ENCODE measurements at regions not wholly inside any gene's neighbourhood (a gene's known extent, or its start where the extent isn't known, plus 50 kb on each side); places are given as distances from the start of the nearest gene placed in this dataset.

GRCh38 chr21:38909929-38910328, 104.2 kb downstream of the ETS2 start:
- no peaks in the 10 kb centered on the region for H3K79me1 ChIP-seq (ENCODE audit: insufficient read depth, low read depth, low read length, poor library complexity, severe bottlenecking)
- TF ChIP-seq, protein P1, sequence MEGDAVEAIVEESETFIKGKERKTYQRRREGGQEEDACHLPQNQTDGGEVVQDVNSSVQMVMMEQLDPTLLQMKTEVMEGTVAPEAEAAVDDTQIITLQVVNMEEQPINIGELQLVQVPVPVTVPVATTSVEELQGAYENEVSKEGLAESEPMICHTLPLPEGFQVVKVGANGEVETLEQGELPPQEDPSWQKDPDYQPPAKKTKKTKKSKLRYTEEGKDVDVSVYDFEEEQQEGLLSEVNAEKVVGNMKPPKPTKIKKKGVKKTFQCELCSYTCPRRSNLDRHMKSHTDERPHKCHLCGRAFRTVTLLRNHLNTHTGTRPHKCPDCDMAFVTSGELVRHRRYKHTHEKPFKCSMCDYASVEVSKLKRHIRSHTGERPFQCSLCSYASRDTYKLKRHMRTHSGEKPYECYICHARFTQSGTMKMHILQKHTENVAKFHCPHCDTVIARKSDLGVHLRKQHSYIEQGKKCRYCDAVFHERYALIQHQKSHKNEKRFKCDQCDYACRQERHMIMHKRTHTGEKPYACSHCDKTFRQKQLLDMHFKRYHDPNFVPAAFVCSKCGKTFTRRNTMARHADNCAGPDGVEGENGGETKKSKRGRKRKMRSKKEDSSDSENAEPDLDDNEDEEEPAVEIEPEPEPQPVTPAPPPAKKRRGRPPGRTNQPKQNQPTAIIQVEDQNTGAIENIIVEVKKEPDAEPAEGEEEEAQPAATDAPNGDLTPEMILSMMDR (conservative IDR thresholded peaks at IDR 0.05) = no peak
- peaks cover 0 to 2% (median 0%) of the 10 kb centered on the region in 3 experiments; a peak in 2 of 7 replicates for H3K36me3 Mint-ChIP-seq (ENCODE audit: insufficient read depth in 1 of 3, low read depth in 3 of 3)
- H4K91ac ChIP-seq (ENCODE audit: insufficient read length, low read depth, low read length) = no peak overlapping the region
- no peak overlapping the region for H3K4me2 ChIP-seq (ENCODE audit: insufficient read depth, insufficient read length, low read length)
- H3K18ac ChIP-seq (ENCODE audit: insufficient read length, low read depth, low read length) = no peak overlapping the region
- no peak for DNase-seq
- H2AFZ ChIP-seq (ENCODE audit: low read length) = no peak overlapping the region
- H3K4me1 Mint-ChIP-seq = peaks cover 33 to 41% of the 10 kb centered on the region in 2 experiments
- no CpG with 5 or more reads among the region's 7 CpGs for WGBS (ENCODE audit: extremely low coverage, insufficient read length, low lambda C conversion rate)
- no peak overlapping the region for H2BK20ac ChIP-seq (ENCODE audit: low read depth, low read length, poor library complexity, severe bottlenecking)
- no peak overlapping the region for H3K23ac ChIP-seq (ENCODE audit: insufficient read length, low read depth, low read length)
- H4K20me1 ChIP-seq (ENCODE audit: control insufficient read depth, insufficient read depth, insufficient read length) = no peaks in the 10 kb centered on the region
- no peak overlapping the region for H3K4ac ChIP-seq (ENCODE audit: low read depth, low read length)
- H3K9ac ChIP-seq (ENCODE audit: extremely low read depth, insufficient read length, low read length) = no peak overlapping the region
- H3K27ac Mint-ChIP-seq = no peak overlapping the region
- no peak overlapping the region for H2BK120ac ChIP-seq (ENCODE audit: low read depth, low read length, poor library complexity, severe bottlenecking)
- H3K9me3 Mint-ChIP-seq = no peaks in the 10 kb centered on the region
- no peaks in the 10 kb centered on the region for H3K9me3 ChIP-seq (ENCODE audit: control insufficient read depth, low read depth, low read length)
- no peak overlapping the region for H4K8ac ChIP-seq (replicated peaks; ENCODE audit: insufficient read length, low read depth, low read length)
- H2BK12ac ChIP-seq (ENCODE audit: insufficient read length, low read depth, low read length) = no peak overlapping the region
- no peak overlapping the region for H2BK15ac ChIP-seq (ENCODE audit: low read depth, low read length)
- no peak overlapping the region for H3K14ac ChIP-seq (ENCODE audit: insufficient read depth, low read length)
- peaks cover 5% of the 10 kb centered on the region; the same call in 1 of the 2 replicates for H3K4me1 ChIP-seq (ENCODE audit: insufficient read depth, low read length)
- no peak overlapping the region for H3K27ac ChIP-seq (ENCODE audit: insufficient read length, low read depth, low read length)
- no peak overlapping the region for H3K56ac ChIP-seq (ENCODE audit: insufficient read length, low read depth, low read length)
- H3K27me3 Mint-ChIP-seq (ENCODE audit: low read depth) = peaks cover 27% of the 10 kb centered on the region
- H3K4me3 Mint-ChIP-seq = no peak overlapping the region
- H2AK5ac ChIP-seq (ENCODE audit: insufficient read length, low read length) = no peak overlapping the region
- no peaks in the 10 kb centered on the region for H3K27me3 ChIP-seq (ENCODE audit: insufficient read depth, low read length)
- peaks cover 8% of the 10 kb centered on the region for H3K23me2 ChIP-seq (ENCODE audit: insufficient read length, low read depth, low read length, poor library complexity, severe bottlenecking)
- no peak overlapping the region for H2BK5ac ChIP-seq (ENCODE audit: insufficient read length, low read length)
- H3K79me2 ChIP-seq (ENCODE audit: insufficient read depth, low read length) = no peaks in the 10 kb centered on the region
- no peak overlapping the region for H4K5ac ChIP-seq (ENCODE audit: insufficient read length, low read depth, low read length)
- no peak overlapping the region for H3T11ph ChIP-seq (ENCODE audit: low read length)
